ENCODE measurements at regions not wholly inside any gene's neighbourhood (a gene's known extent, or its start where the extent isn't known, plus 50 kb on each side); places are given as distances from the start of the nearest gene placed in this dataset.

GRCh38 chr15:70596354-70597055 lies 166.9 kb downstream of the UACA start:
- no peak overlapping the region for H3K4me3 ChIP-seq
- intact Hi-C loops (cut with DNase I): no loop called here
- DNase-seq (no peak), ATAC-seq (no peak)
- 88 to 96% (median 94%) methylated on average over 2 of the region's 2 CpGs for WGBS, 4 donors
- H3K27me3 ChIP-seq: no peaks in the 10 kb centered on the region
- H3K9me3 ChIP-seq: peaks cover 0 to 38% (median 8%) of the 10 kb centered on the region in 12 donors
- H3K4me1 ChIP-seq: no peaks in the 10 kb centered on the region
- no peaks in the 10 kb centered on the region for H3K36me3 ChIP-seq
- TF ChIP-seq CTCF (IDR thresholded peaks at IDR 0.05): no peak
- no peak for TF ChIP-seq POLR2A (IDR thresholded peaks at IDR 0.05)
- H3K27ac ChIP-seq: no peak overlapping the region

GRCh38 chr15:70593795-70594194 lies 169.6 kb downstream of the UACA start:
- Histone ChIP-seq H3K27ac (no peak overlapping the region), H3K4me3 (no peak overlapping the region), H3K27me3 (no peaks in the 10 kb centered on the region), H3K36me3 (no peaks in the 10 kb centered on the region), H3K9me3 (peaks cover 0 to 30% (median 8%) of the 10 kb centered on the region in 12 donors), H3K4me1 (no peaks in the 10 kb centered on the region)
- intact Hi-C loops (cut with DNase I): no loop called here
- no peak for ATAC-seq
- no peak for DNase-seq
- TF ChIP-seq CTCF (IDR thresholded peaks at IDR 0.05): no peak

GRCh38 chr15:70589728-70590127 lies 173.6 kb downstream of the UACA start:
- Histone ChIP-seq H3K9me3 (peaks cover 0 to 24% (median 7%) of the 10 kb centered on the region in 12 donors), H3K27ac (no peak overlapping the region), H3K27me3 (peaks cover 0 to 20% (median 6%) of the 10 kb centered on the region in 9 donors), H3K36me3 (no peaks in the 10 kb centered on the region), H3K4me1 (peaks cover 0 to 7% (median 0%) of the 10 kb centered on the region in 12 donors), H3K4me3 (no peak overlapping the region)
- WGBS, 4 donors: 55 to 57% (median 55%) methylated on average over 4 of the region's 4 CpGs
- DNase-seq (no peak), ATAC-seq (no peak)
- intact Hi-C loops (cut with DNase I): no loop called here
- TF ChIP-seq CTCF (IDR thresholded peaks at IDR 0.05) (no peak), POLR2A (IDR thresholded peaks at IDR 0.05) (no peak)

- Histone ChIP-seq H3K27me3 (peaks cover 0 to 22% (median 8%) of the 10 kb centered on the region in 9 donors), H3K36me3 (no peaks in the 10 kb centered on the region), H3K27ac (no peak overlapping the region), H3K4me3 (no peak overlapping the region), H3K9me3 (peaks cover 0 to 19% (median 5%) of the 10 kb centered on the region in 12 donors), H3K4me1 (peaks cover 0 to 7% (median 0%) of the 10 kb centered on the region in 12 donors)
- TF ChIP-seq POLR2A (IDR thresholded peaks at IDR 0.05) (no peak), CTCF (IDR thresholded peaks at IDR 0.05) (no peak)
- intact Hi-C loops (cut with DNase I): no loop called here
- DNase-seq (no peak), ATAC-seq (no peak)
Measured at GRCh38 chr15:70589221-70589620, 174.1 kb downstream of the UACA start.

Measured in heart left ventricle (tissue), 16 donors.